H9 (cell line): ENCODE measurements at regions not wholly inside any gene's neighbourhood (a gene's known extent, or its start where the extent isn't known, plus 50 kb on each side); places are given as distances from the start of the nearest gene placed in this dataset.

Source experiments
- DNase-seq: peaks from one replicate; pipeline ENCODE4 v3.0.0-alpha.2; 2017
- H2AFZ ChIP-seq: one replicate; pipeline ENCODE4 v1.6.1; 2013; ENCODE audit warnings: mild to moderate bottlenecking, low read length, control low read depth, moderate library complexity
- H2AK5ac ChIP-seq: 2 replicates; pipeline ENCODE4 v1.6.1; 2013; ENCODE audit warnings: low read length, control low read depth, mixed read lengths; ENCODE audit not compliant: insufficient read length
- H2BK120ac ChIP-seq: one replicate; pipeline ENCODE4 v1.6.1; 2013; ENCODE audit warnings: low read depth, mild to moderate bottlenecking, low read length, control low read depth, inconsistent platforms; ENCODE audit not compliant: poor library complexity, severe bottlenecking
- H2BK12ac ChIP-seq: 2 replicates; pipeline ENCODE4 v1.6.1; 2013; ENCODE audit warnings: low read length, control low read depth, mixed read lengths, low read depth; ENCODE audit not compliant: insufficient read length
- H2BK15ac ChIP-seq: 2 replicates; pipeline ENCODE4 v1.6.1; 2013; ENCODE audit warnings: low read depth, low read length, control low read depth
- H2BK20ac ChIP-seq: one replicate; pipeline ENCODE4 v1.6.1; 2013; ENCODE audit warnings: low read depth, mild to moderate bottlenecking, low read length, control low read depth, inconsistent platforms; ENCODE audit not compliant: poor library complexity, severe bottlenecking
- H2BK5ac ChIP-seq: 2 replicates; pipeline ENCODE4 v1.6.1; 2013; ENCODE audit warnings: low read length, control low read depth, mixed read lengths; ENCODE audit not compliant: insufficient read length
- H3K14ac ChIP-seq: 2 replicates; pipeline ENCODE4 v1.6.1; 2013; ENCODE audit warnings: low read length, control low read depth; ENCODE audit not compliant: insufficient read depth
- H3K18ac ChIP-seq: 2 replicates; pipeline ENCODE4 v1.6.1; 2013; ENCODE audit warnings: low read depth, mild to moderate bottlenecking, mixed read lengths, low read length, control low read depth; ENCODE audit not compliant: insufficient read length
- H3K23ac ChIP-seq: 2 replicates; pipeline ENCODE4 v1.6.1; 2013; ENCODE audit warnings: low read length, control low read depth, mixed read lengths, low read depth; ENCODE audit not compliant: insufficient read length
- H3K23me2 ChIP-seq: 2 replicates; pipeline ENCODE4 v1.6.1; 2013; ENCODE audit warnings: low read depth, mild to moderate bottlenecking, mixed read lengths, low read length, control low read depth; ENCODE audit not compliant: insufficient read length, poor library complexity, severe bottlenecking
- H3K27ac ChIP-seq: 2 replicates; pipeline ENCODE4 v1.5.1; 2013; ENCODE audit warnings: low read length, control low read depth, mixed read lengths, low read depth; ENCODE audit not compliant: insufficient read length
- H3K27me3 ChIP-seq: 2 replicates; pipeline ENCODE4 v1.6.1; 2013; ENCODE audit warnings: low read length, control low read depth, inconsistent platforms; ENCODE audit not compliant: insufficient read depth
- H3K4ac ChIP-seq: 2 replicates; pipeline ENCODE4 v1.6.1; 2013; ENCODE audit warnings: low read depth, mild to moderate bottlenecking, control low read depth, inconsistent platforms, low read length, moderate library complexity
- H3K4me1 ChIP-seq: 2 replicates; pipeline ENCODE4 v1.6.1; 2013; ENCODE audit warnings: low read length, control low read depth, inconsistent platforms; ENCODE audit not compliant: insufficient read depth
- H3K4me2 ChIP-seq: 2 replicates; pipeline ENCODE4 v1.6.1; 2013; ENCODE audit warnings: low read length, control low read depth, mixed read lengths; ENCODE audit not compliant: insufficient read length, insufficient read depth
- H3K56ac ChIP-seq: 2 replicates; pipeline ENCODE4 v1.6.1; 2013; ENCODE audit warnings: low read depth, mild to moderate bottlenecking, mixed read lengths, low read length, control low read depth; ENCODE audit not compliant: insufficient read length
- H3K79me1 ChIP-seq: 2 replicates; pipeline ENCODE4 v1.6.1; 2013; ENCODE audit warnings: low read depth, mild to moderate bottlenecking, moderate library complexity, low read length, control low read depth, inconsistent platforms; ENCODE audit not compliant: insufficient read depth, poor library complexity, severe bottlenecking
- H3K79me2 ChIP-seq: 2 replicates; pipeline ENCODE4 v1.6.1; 2013; ENCODE audit warnings: low read length, control low read depth, inconsistent platforms; ENCODE audit not compliant: insufficient read depth
- H3K9ac ChIP-seq: 2 replicates; pipeline ENCODE4 v1.6.1; 2013; ENCODE audit warnings: low read length, control low read depth, mixed read lengths; ENCODE audit not compliant: insufficient read length; ENCODE audit errors: extremely low read depth
- H3K9me3 ChIP-seq: one replicate; pipeline ENCODE4 v1.6.1; 2013; ENCODE audit warnings: low read depth, low read length, inconsistent platforms; ENCODE audit not compliant: control insufficient read depth
- H3T11ph ChIP-seq: one replicate; pipeline ENCODE4 v1.6.1; 2013; ENCODE audit warnings: mild to moderate bottlenecking, low read length, control low read depth, inconsistent platforms
- H4K20me1 ChIP-seq: one replicate; pipeline ENCODE4 v1.6.1; 2013; ENCODE audit not compliant: control insufficient read depth, insufficient read length, insufficient read depth
- H4K5ac ChIP-seq: 2 replicates; pipeline ENCODE4 v1.6.1; 2013; ENCODE audit warnings: low read depth, mild to moderate bottlenecking, mixed read lengths, low read length, control low read depth; ENCODE audit not compliant: insufficient read length
- H4K8ac ChIP-seq: replicated peaks from 2 replicates; pipeline ENCODE4 v1.6.1; 2013; ENCODE audit warnings: low read length, control low read depth, mixed read lengths, low read depth; ENCODE audit not compliant: insufficient read length
- H4K91ac ChIP-seq: 2 replicates; pipeline ENCODE4 v1.6.1; 2013; ENCODE audit warnings: low read depth, mild to moderate bottlenecking, moderate library complexity, mixed read lengths, low read length, control low read depth; ENCODE audit not compliant: insufficient read length
- H3K27ac Mint-ChIP-seq, 3 experiments: 2 replicates in 2 of 3; 3 replicates in 1 of 3; pipeline ENCODE4 v1.8.0; 2020 to 2021; ENCODE audit warnings: mixed read lengths in 3 of 3, mild to moderate bottlenecking in 1 of 3, moderate library complexity in 1 of 3
- H3K27me3 Mint-ChIP-seq: 2 replicates; pipeline ENCODE4 v1.8.0; 2021; ENCODE audit warnings: low read depth, mild to moderate bottlenecking, moderate library complexity, mixed read lengths
- H3K36me3 Mint-ChIP-seq, 3 experiments: 2 replicates in 2 of 3; 3 replicates in 1 of 3; pipeline ENCODE4 v1.8.0; 2020 to 2021; ENCODE audit warnings: low read depth in 3 of 3, mixed read lengths in 3 of 3; ENCODE audit not compliant: insufficient read depth in 1 of 3
- H3K4me1 Mint-ChIP-seq, 2 experiments: 2 replicates each; pipeline ENCODE4 v1.8.0; 2020; ENCODE audit warnings: mixed read lengths in 2 of 2
- H3K4me3 Mint-ChIP-seq, 2 experiments: 2 replicates in 1 of 2; 3 replicates in 1 of 2; pipeline ENCODE4 v1.8.0; 2020 to 2021; ENCODE audit warnings: mild to moderate bottlenecking in 2 of 2, mixed read lengths in 2 of 2, moderate library complexity in 1 of 2
- H3K9me3 Mint-ChIP-seq, 2 experiments: 2 replicates in 1 of 2; 3 replicates in 1 of 2; pipeline ENCODE4 v1.8.0; 2020; ENCODE audit warnings: mild to moderate bottlenecking in 2 of 2, mixed read lengths in 2 of 2, moderate library complexity in 1 of 2
- CTCF ChIP-seq: fragments of 200-600 bp; sonication (generic); conservative IDR thresholded peaks from 3 replicates; pipeline ENCODE4 v1.8.0; 2021; ENCODE audit warnings: antibody characterized with exemption, mild to moderate bottlenecking
- WGBS: extraction: QIAGEN DNeasy Blood & Tissue Kit; methylation state at CpG from one replicate; pipeline ENCODE4 v1.1.7; 2013; ENCODE audit warnings: missing lambda C conversion rate, low lambda C conversion rate, mixed read lengths; ENCODE audit not compliant: insufficient read length; ENCODE audit errors: extremely low coverage; 5-methylcytosine and 5-hydroxymethylcytosine counted together

DNA sequence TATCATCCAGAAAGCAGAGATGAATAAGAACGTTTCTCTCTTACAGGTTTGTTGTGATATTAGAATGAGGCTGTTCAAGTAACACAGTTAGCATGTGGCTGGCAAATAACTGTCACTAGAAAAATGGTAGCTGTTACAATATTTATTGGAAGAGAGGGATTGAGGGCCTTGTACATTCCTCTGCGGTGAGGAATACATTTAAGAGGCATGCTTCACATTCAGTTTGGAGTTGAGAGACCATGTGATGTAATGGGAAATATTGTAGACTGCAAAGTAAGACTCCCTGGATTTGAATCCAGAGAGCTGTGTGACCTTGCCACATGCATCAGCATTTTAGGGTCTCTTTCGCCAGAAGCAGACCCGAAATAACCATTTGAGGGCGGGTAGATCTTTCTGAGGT lies 104.8 kb upstream of the KIT start:
- Mint-ChIP-seq H3K9me3 (no peaks in the 10 kb centered on the region), H3K36me3 (no peaks in the 10 kb centered on the region), H3K27me3 (peaks cover 14% of the 10 kb centered on the region), H3K4me3 (no peak overlapping the region), H3K27ac (no peak overlapping the region), H3K4me1 (peaks cover 25 to 27% of the 10 kb centered on the region in 2 experiments)
- TF ChIP-seq CTCF = no peak
- H4K20me1 ChIP-seq = no peaks in the 10 kb centered on the region
- no peak overlapping the region for H2BK15ac ChIP-seq
- H3K56ac ChIP-seq = no peak overlapping the region
- H2BK5ac ChIP-seq = no peak overlapping the region
- no peak overlapping the region for H3K4ac ChIP-seq
- no peaks in the 10 kb centered on the region; the same call in 1 of the 2 replicates for H3K4me1 ChIP-seq
- no peak overlapping the region for H2BK120ac ChIP-seq
- no peak overlapping the region for H4K8ac ChIP-seq
- DNase-seq = no peak
- H3T11ph ChIP-seq = no peak overlapping the region
- no peak overlapping the region for H2BK12ac ChIP-seq
- H2AK5ac ChIP-seq = no peak overlapping the region
- H3K23me2 ChIP-seq = no peaks in the 10 kb centered on the region
- no peak overlapping the region for H3K27ac ChIP-seq
- H4K91ac ChIP-seq = no peak overlapping the region
- WGBS = no CpG with 5 or more reads among the region's 5 CpGs
- no peak overlapping the region for H3K14ac ChIP-seq
- H3K9ac ChIP-seq = no peak overlapping the region
- no peak overlapping the region for H3K23ac ChIP-seq
- no peaks in the 10 kb centered on the region for H3K79me1 ChIP-seq
- H3K27me3 ChIP-seq = no peaks in the 10 kb centered on the region
- H3K79me2 ChIP-seq = no peaks in the 10 kb centered on the region
- no peak overlapping the region for H4K5ac ChIP-seq
- H3K9me3 ChIP-seq = no peaks in the 10 kb centered on the region
- no peak overlapping the region for H3K18ac ChIP-seq
- H3K4me2 ChIP-seq = no peak overlapping the region
- no peak overlapping the region for H2AFZ ChIP-seq
- H2BK20ac ChIP-seq = no peak overlapping the region
